ENCODE measurements at regions not wholly inside any gene's neighbourhood (a gene's known extent, or its start where the extent isn't known, plus 50 kb on each side); places are given as distances from the start of the nearest gene placed in this dataset.

DNA sequence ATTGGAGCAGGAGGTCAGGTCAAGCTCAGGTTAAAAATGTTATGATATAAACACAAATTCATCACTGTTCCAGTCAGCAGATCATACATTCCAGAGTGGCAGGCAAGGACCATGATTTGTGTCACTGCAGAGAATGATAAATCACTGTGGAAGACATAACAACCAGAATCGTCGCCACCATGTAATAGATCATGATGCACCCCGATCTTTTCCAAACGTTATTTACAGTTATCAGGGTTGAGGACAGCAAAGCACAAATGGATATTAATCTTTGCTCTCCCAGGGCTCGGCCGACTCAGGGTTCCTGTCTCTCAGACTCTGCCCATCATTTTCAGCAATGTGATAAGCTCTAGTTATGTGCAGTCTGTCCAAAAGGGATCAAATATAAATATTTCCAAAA lies 122.7 kb downstream of the ZBTB18 start:
- no peak for TF ChIP-seq STAT3 (IDR thresholded peaks at IDR 0.05; ENCODE audit: low read depth, low read length)
- no peak for TF ChIP-seq RB1 (IDR thresholded peaks at IDR 0.05; ENCODE audit: borderline replicate concordance)
- TF ChIP-seq IRF4 (IDR thresholded peaks at IDR 0.05; ENCODE audit: low read depth, low read length): no peak
- H3K9ac ChIP-seq (ENCODE audit: control insufficient read depth, insufficient read depth, low read length): no peak overlapping the region
- H4K20me1 ChIP-seq (ENCODE audit: control insufficient read depth, insufficient read depth): no peaks in the 10 kb centered on the region
- in situ Hi-C loops (cut with MboI): no loop called here
- no peak overlapping the region for H2AFZ ChIP-seq (ENCODE audit: control insufficient read depth, low read depth, low read length)
- no peak overlapping the region for H3K4me3 ChIP-seq
- SMC1A ChIA-PET (ENCODE audit: uncharacterized antibody, unreplicated experiment): no interaction called here
- no peaks in the 10 kb centered on the region for H3K4me1 ChIP-seq (ENCODE audit: control insufficient read depth, insufficient read depth, low read length)
- intact Hi-C loops (cut with micrococcal nuclease; ENCODE audit: unreplicated experiment): no loop called here
- no peak overlapping the region for H3K4me2 ChIP-seq (ENCODE audit: control insufficient read depth, insufficient read depth)
- POLR2A ChIA-PET: interaction anchor here (0.6 kb wide), 1 partner anchor 90 kb away, joined by 4 read pairs; no protein-coding TSS in a partner anchor
- DNase-seq (ENCODE audit: low read depth, low spot score): no peak
- RAD21 ChIA-PET (ENCODE audit: unreplicated experiment): no interaction called here
- H3K27me3 ChIP-seq (replicated peaks in 1 of 2; ENCODE audit: control insufficient read depth in 2 of 2, insufficient read depth in 2 of 2, low read length in 1 of 2): no peaks in the 10 kb centered on the region; a peak in 1 of 4 replicates
- no peak for ATAC-seq
- CTCF ChIA-PET: no interaction called here
- BruUV-seq (replicated peaks): no TSS peak
- FAIRE-seq: no peak
- H3K36me3 ChIP-seq (ENCODE audit: control insufficient read depth in 2 of 2, insufficient read depth in 2 of 2, low read length in 1 of 2): no peaks in the 10 kb centered on the region
- H3K79me2 ChIP-seq (ENCODE audit: control insufficient read depth, insufficient read depth, low read length): no peaks in the 10 kb centered on the region
- H3K27ac ChIP-seq (ENCODE audit: control insufficient read depth, insufficient read depth): no peak overlapping the region
- 48% methylated on average over 6 of the region's 6 CpGs for WGBS (ENCODE audit: insufficient coverage, insufficient replicate concordance, low lambda C conversion rate, missing lambda C conversion rate)
- H3K9me3 ChIP-seq (replicated peaks; ENCODE audit: control insufficient read depth, insufficient read depth, low read length): no peaks in the 10 kb centered on the region

DNA sequence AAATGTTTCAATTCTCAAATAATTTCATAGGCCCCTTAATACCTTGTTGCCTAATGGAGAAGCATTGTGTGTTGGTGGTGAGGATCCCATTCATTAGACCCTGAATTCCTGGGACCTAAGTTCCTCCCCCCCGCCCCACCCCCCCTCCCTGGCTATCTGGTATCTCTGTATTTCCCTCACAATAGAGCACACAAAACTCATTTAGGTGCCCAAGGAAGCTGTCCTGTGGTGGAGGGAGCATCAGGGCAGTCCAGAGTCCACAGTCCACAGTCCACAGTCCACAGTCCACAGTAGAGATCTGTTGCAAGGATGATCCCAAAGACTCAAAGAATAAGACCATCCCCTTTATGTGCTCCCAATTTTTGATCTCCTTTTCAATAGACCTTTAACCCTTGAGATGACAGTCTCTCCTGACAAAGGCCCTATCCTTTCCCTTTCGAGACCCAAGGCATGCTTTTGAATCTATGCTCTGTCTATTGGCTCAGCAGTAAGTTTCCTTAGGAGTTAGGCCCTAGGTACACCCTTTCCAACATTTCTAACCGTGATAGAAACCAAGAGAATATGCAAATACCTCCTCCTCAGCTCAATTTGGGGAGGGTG lies 123.9 kb downstream of the ZBTB18 start:
- H3K9ac ChIP-seq (ENCODE audit: control insufficient read depth, insufficient read depth, low read length): no peak overlapping the region
- H3K4me3 ChIP-seq: no peak overlapping the region
- SMC1A ChIA-PET (ENCODE audit: uncharacterized antibody, unreplicated experiment): no interaction called here
- no peaks in the 10 kb centered on the region for H4K20me1 ChIP-seq (ENCODE audit: control insufficient read depth, insufficient read depth)
- H3K4me2 ChIP-seq (ENCODE audit: control insufficient read depth, insufficient read depth): no peak overlapping the region
- H3K4me1 ChIP-seq (ENCODE audit: control insufficient read depth, insufficient read depth, low read length): no peaks in the 10 kb centered on the region
- no peak overlapping the region for H3K27ac ChIP-seq (ENCODE audit: control insufficient read depth, insufficient read depth)
- no peak overlapping the region for H2AFZ ChIP-seq (ENCODE audit: control insufficient read depth, low read depth, low read length)
- DNase-seq (ENCODE audit: low read depth, low spot score): no peak
- RAD21 ChIA-PET (ENCODE audit: unreplicated experiment): no interaction called here
- CTCF ChIA-PET: no interaction called here
- BruUV-seq (replicated peaks): no TSS peak
- WGBS (ENCODE audit: insufficient coverage, insufficient replicate concordance, low lambda C conversion rate, missing lambda C conversion rate): 3% methylated on average over 3 of the region's 3 CpGs
- no peak for ATAC-seq
- no peaks in the 10 kb centered on the region; a peak in 1 of 4 replicates for H3K27me3 ChIP-seq (replicated peaks in 1 of 2; ENCODE audit: control insufficient read depth in 2 of 2, insufficient read depth in 2 of 2, low read length in 1 of 2)
- no peaks in the 10 kb centered on the region for H3K9me3 ChIP-seq (replicated peaks; ENCODE audit: control insufficient read depth, insufficient read depth, low read length)
- FAIRE-seq: no peak
- no peaks in the 10 kb centered on the region for H3K36me3 ChIP-seq (ENCODE audit: control insufficient read depth in 2 of 2, insufficient read depth in 2 of 2, low read length in 1 of 2)
- H3K79me2 ChIP-seq (ENCODE audit: control insufficient read depth, insufficient read depth, low read length): no peaks in the 10 kb centered on the region
- POLR2A ChIA-PET: no interaction called here
- in situ Hi-C loops (cut with MboI) (no loop called here), intact Hi-C loops (cut with micrococcal nuclease; ENCODE audit: unreplicated experiment) (no loop called here)
- TF ChIP-seq TCF7 (IDR thresholded peaks at IDR 0.05; ENCODE audit: borderline replicate concordance): no peak
- no peak for TF ChIP-seq TCF12 (IDR thresholded peaks at IDR 0.05; ENCODE audit: low read depth, low read length)
- TF ChIP-seq PML (IDR thresholded peaks at IDR 0.05; ENCODE audit: low read length): no peak
- TF ChIP-seq, protein P1, sequence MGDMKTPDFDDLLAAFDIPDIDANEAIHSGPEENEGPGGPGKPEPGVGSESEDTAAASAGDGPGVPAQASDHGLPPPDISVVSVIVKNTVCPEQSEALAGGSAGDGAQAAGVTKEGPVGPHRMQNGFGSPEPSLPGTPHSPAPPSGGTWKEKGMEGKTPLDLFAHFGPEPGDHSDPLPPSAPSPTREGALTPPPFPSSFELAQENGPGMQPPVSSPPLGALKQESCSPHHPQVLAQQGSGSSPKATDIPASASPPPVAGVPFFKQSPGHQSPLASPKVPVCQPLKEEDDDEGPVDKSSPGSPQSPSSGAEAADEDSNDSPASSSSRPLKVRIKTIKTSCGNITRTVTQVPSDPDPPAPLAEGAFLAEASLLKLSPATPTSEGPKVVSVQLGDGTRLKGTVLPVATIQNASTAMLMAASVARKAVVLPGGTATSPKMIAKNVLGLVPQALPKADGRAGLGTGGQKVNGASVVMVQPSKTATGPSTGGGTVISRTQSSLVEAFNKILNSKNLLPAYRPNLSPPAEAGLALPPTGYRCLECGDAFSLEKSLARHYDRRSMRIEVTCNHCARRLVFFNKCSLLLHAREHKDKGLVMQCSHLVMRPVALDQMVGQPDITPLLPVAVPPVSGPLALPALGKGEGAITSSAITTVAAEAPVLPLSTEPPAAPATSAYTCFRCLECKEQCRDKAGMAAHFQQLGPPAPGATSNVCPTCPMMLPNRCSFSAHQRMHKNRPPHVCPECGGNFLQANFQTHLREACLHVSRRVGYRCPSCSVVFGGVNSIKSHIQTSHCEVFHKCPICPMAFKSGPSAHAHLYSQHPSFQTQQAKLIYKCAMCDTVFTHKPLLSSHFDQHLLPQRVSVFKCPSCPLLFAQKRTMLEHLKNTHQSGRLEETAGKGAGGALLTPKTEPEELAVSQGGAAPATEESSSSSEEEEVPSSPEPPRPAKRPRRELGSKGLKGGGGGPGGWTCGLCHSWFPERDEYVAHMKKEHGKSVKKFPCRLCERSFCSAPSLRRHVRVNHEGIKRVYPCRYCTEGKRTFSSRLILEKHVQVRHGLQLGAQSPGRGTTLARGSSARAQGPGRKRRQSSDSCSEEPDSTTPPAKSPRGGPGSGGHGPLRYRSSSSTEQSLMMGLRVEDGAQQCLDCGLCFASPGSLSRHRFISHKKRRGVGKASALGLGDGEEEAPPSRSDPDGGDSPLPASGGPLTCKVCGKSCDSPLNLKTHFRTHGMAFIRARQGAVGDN (IDR thresholded peaks at IDR 0.05): no peak
- TF ChIP-seq, protein P2, sequence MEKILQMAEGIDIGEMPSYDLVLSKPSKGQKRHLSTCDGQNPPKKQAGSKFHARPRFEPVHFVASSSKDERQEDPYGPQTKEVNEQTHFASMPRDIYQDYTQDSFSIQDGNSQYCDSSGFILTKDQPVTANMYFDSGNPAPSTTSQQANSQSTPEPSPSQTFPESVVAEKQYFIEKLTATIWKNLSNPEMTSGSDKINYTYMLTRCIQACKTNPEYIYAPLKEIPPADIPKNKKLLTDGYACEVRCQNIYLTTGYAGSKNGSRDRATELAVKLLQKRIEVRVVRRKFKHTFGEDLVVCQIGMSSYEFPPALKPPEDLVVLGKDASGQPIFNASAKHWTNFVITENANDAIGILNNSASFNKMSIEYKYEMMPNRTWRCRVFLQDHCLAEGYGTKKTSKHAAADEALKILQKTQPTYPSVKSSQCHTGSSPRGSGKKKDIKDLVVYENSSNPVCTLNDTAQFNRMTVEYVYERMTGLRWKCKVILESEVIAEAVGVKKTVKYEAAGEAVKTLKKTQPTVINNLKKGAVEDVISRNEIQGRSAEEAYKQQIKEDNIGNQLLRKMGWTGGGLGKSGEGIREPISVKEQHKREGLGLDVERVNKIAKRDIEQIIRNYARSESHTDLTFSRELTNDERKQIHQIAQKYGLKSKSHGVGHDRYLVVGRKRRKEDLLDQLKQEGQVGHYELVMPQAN (conservative IDR thresholded peaks at IDR 0.05): no peak
- no peak for TF ChIP-seq MYC (IDR thresholded peaks at IDR 0.05; ENCODE audit: insufficient read depth, insufficient read length, insufficient replicate concordance, low read length, severe bottlenecking)
- TF ChIP-seq, protein P3, sequence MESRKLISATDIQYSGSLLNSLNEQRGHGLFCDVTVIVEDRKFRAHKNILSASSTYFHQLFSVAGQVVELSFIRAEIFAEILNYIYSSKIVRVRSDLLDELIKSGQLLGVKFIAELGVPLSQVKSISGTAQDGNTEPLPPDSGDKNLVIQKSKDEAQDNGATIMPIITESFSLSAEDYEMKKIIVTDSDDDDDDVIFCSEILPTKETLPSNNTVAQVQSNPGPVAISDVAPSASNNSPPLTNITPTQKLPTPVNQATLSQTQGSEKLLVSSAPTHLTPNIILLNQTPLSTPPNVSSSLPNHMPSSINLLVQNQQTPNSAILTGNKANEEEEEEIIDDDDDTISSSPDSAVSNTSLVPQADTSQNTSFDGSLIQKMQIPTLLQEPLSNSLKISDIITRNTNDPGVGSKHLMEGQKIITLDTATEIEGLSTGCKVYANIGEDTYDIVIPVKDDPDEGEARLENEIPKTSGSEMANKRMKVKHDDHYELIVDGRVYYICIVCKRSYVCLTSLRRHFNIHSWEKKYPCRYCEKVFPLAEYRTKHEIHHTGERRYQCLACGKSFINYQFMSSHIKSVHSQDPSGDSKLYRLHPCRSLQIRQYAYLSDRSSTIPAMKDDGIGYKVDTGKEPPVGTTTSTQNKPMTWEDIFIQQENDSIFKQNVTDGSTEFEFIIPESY (IDR thresholded peaks at IDR 0.05): no peak
- no peak for TF ChIP-seq RB1 (IDR thresholded peaks at IDR 0.05; ENCODE audit: borderline replicate concordance)
